Stomach (tissue), 8 donors: ENCODE measurements at regions not wholly inside any gene's neighbourhood (a gene's known extent, or its start where the extent isn't known, plus 50 kb on each side); places are given as distances from the start of the nearest gene placed in this dataset.

Source experiments
- DNase-seq, 2 donors: peaks; one replicate each; pipeline versions ENCODE4 v3.0.0 to v3.0.0-alpha.2; 2013 to 2019
- H3K27ac ChIP-seq, 5 donors: fragments of 200-600 bp in 4 of 5; sonication (generic) in 4 of 5; one replicate each; pipeline ENCODE4 v1.5.1; 2013 to 2019; ENCODE audit warnings: mild to moderate bottlenecking in 1 of 5, moderate library complexity in 1 of 5
- H3K27me3 ChIP-seq, 3 donors: fragments of 200-600 bp; sonication (generic); one replicate each; pipeline ENCODE4 v1.5.1; 2017 to 2019; ENCODE audit warnings: mixed run types in 1 of 3
- H3K36me3 ChIP-seq, 4 donors: fragments of 200-600 bp; sonication (generic); 1 replicate in 3 of 4; 2 replicates in 1 of 4; pipeline ENCODE4 v1.5.1; 2016 to 2019
- H3K4me1 ChIP-seq, 4 donors: fragments of 200-600 bp; sonication (generic); one replicate each; pipeline ENCODE4 v1.5.1; 2016 to 2019
- H3K4me3 ChIP-seq, 4 donors: fragments of 200-600 bp; sonication (generic) in 3 of 4; one replicate each; pipeline ENCODE4 v1.5.1; 2016 to 2019; ENCODE audit warnings: mild to moderate bottlenecking in 1 of 4
- H3K9me3 ChIP-seq, 4 donors: fragments of 200-600 bp; sonication (generic); one replicate each; pipeline ENCODE4 v1.5.1; 2016 to 2019
- CTCF ChIP-seq, 7 experiments: fragments of 450-650 bp in 4 of 7; fragments of 200-600 bp in 3 of 7; sonication (generic) in 3 of 7; IDR thresholded peaks; one replicate each; pipeline ENCODE4 v1.5.1; 2016 to 2019; ENCODE audit warnings: antibody characterized with exemption in 7 of 7, control low read depth in 2 of 7, mild to moderate bottlenecking in 1 of 7
- EP300 ChIP-seq: sonication (generic); formaldehyde crosslinking; IDR thresholded peaks from one replicate; pipeline ENCODE4 v1.6.1; 2017; ENCODE audit warnings: antibody characterized with exemption
- POLR2A ChIP-seq, 4 donors: fragments of 450-650 bp; IDR thresholded peaks; one replicate each; pipeline ENCODE4 v1.6.1; 2016; ENCODE audit warnings: antibody characterized with exemption in 4 of 4, control low read depth in 2 of 4, mild to moderate bottlenecking in 1 of 4, moderate library complexity in 1 of 4
- POLR2AphosphoS5 ChIP-seq, 3 donors: sonication (generic); formaldehyde crosslinking; IDR thresholded peaks; one replicate each; pipeline ENCODE4 v1.6.1; 2016; ENCODE audit warnings: antibody characterized with exemption in 3 of 3
- whole genome bisulfite sequencing, 5 donors: extraction: QIAGEN DNeasy Blood & Tissue Kit in 3 of 5; methylation state at CpG; one replicate each; pipeline versions ENCODE4 v1.1.5 to v1.1.7; 2013 to 2018; 5-methylcytosine and 5-hydroxymethylcytosine counted together
- intact Hi-C: fragments of 100-400 bp; cut with DNase I; formaldehyde crosslinking; loops from one replicate; pipeline ENCODE4 v1.15.1; 2023; ENCODE audit warnings: low total_unique reads
- donor health status: healthy with polysubstance abuse.
- donor health status: Bipolar disorder and iron deficiency.
- donor health status: healthy.

GRCh38 chr2:2572393-2573204 is 241.5 kb upstream of the MYT1L start:
- Histone ChIP-seq H3K9me3 (no peaks in the 10 kb centered on the region), H3K4me3 (no peak overlapping the region), H3K27ac (no peak overlapping the region), H3K27me3 (no peaks in the 10 kb centered on the region), H3K36me3 (no peaks in the 10 kb centered on the region), H3K4me1 (peaks cover 0 to 7% (median 0%) of the 10 kb centered on the region in 4 donors)
- no peak for TF ChIP-seq POLR2AphosphoS5 (IDR thresholded peaks at IDR 0.05)
- no peak for TF ChIP-seq CTCF (IDR thresholded peaks at IDR 0.05)
- TF ChIP-seq POLR2A (IDR thresholded peaks at IDR 0.05): no peak
- TF ChIP-seq EP300: no peak
- DNase-seq: no peak
- intact Hi-C loops: no loop called here
- WGBS, 5 donors: 93 to 97% (median 94%) methylated on average over 23 to 25 of the region's 25 CpGs

- intact Hi-C loops: no loop called here
- TF ChIP-seq CTCF (IDR thresholded peaks at IDR 0.05) (no peak), EP300 (no peak), POLR2AphosphoS5 (IDR thresholded peaks at IDR 0.05) (no peak), POLR2A (IDR thresholded peaks at IDR 0.05) (no peak)
- 90 to 95% (median 93%) methylated on average over 34 to 41 of the region's 41 CpGs for WGBS, 5 donors
- Histone ChIP-seq H3K36me3 (no peaks in the 10 kb centered on the region), H3K4me3 (no peak overlapping the region), H3K27ac (no peak overlapping the region), H3K9me3 (no peaks in the 10 kb centered on the region), H3K27me3 (no peaks in the 10 kb centered on the region), H3K4me1 (no peaks in the 10 kb centered on the region)
- DNase-seq: no peak
Measured at GRCh38 chr2:2571301-2572150, 240.5 kb upstream of the MYT1L start.

- Histone ChIP-seq H3K4me1 (no peaks in the 10 kb centered on the region), H3K9me3 (no peaks in the 10 kb centered on the region), H3K36me3 (no peaks in the 10 kb centered on the region), H3K27me3 (no peaks in the 10 kb centered on the region), H3K4me3 (no peak overlapping the region), H3K27ac (no peak overlapping the region)
- 86 to 100% (median 90%) methylated on average over 1 to 5 of the region's 5 CpGs for WGBS, 5 donors
- intact Hi-C loops: no loop called here
- DNase-seq: no peak
- TF ChIP-seq EP300: no peak
- no peak for TF ChIP-seq CTCF (IDR thresholded peaks at IDR 0.05)
- no peak for TF ChIP-seq POLR2AphosphoS5 (IDR thresholded peaks at IDR 0.05)
Measured at GRCh38 chr2:2570871-2571270, 239.8 kb upstream of the MYT1L start.

GRCh38 chr2:2570360-2570759 is 239.3 kb upstream of the MYT1L start:
- WGBS, 5 donors: 83 to 91% (median 89%) methylated on average over 6 to 11 of the region's 11 CpGs
- DNase-seq: no peak

More at GRCh38 chr2:2570360-2570759, 239.3 kb upstream of the MYT1L start:
- Histone ChIP-seq H3K27ac (no peak overlapping the region), H3K27me3 (no peaks in the 10 kb centered on the region), H3K36me3 (no peaks in the 10 kb centered on the region), H3K9me3 (no peaks in the 10 kb centered on the region), H3K4me1 (no peaks in the 10 kb centered on the region), H3K4me3 (no peak overlapping the region)
- TF ChIP-seq POLR2A (IDR thresholded peaks at IDR 0.05): no peak
- no peak for TF ChIP-seq CTCF (IDR thresholded peaks at IDR 0.05)
- TF ChIP-seq POLR2AphosphoS5 (IDR thresholded peaks at IDR 0.05): no peak
- no peak for TF ChIP-seq EP300
- intact Hi-C loops: no loop called here
